GM23248 (cell line): ENCODE measurements at regions not wholly inside any gene's neighbourhood (a gene's known extent, or its start where the extent isn't known, plus 50 kb on each side); places are given as distances from the start of the nearest gene placed in this dataset.

Source experiments
- DNase-seq: peaks from one replicate; pipeline ENCODE4 v3.0.0-alpha.2; 2015
- H2AFZ ChIP-seq: fragments of 200-600 bp; sonication (generic); 2 replicates; pipeline ENCODE4 v1.6.1; 2016; ENCODE audit warnings: antibody characterized with exemption
- H3F3A ChIP-seq: fragments of 200-600 bp; sonication (generic); 2 replicates; pipeline ENCODE4 v1.6.1; 2016; ENCODE audit warnings: mild to moderate bottlenecking, antibody characterized with exemption, mixed run types; ENCODE audit not compliant: insufficient read depth
- H3K27ac ChIP-seq: fragments of 200-600 bp; sonication (generic); 2 replicates; pipeline ENCODE4 v1.5.1; 2016; ENCODE audit warnings: mild to moderate bottlenecking
- H3K27me3 ChIP-seq: fragments of 200-600 bp; sonication (generic); replicated peaks from 2 replicates; pipeline ENCODE4 v1.6.1; 2016; ENCODE audit warnings: mild to moderate bottlenecking; ENCODE audit not compliant: insufficient read depth
- H3K36me3 ChIP-seq: fragments of 200-600 bp; sonication (generic); 2 replicates; pipeline ENCODE4 v1.6.1; 2016; ENCODE audit warnings: low read depth, mild to moderate bottlenecking
- H3K4me1 ChIP-seq: fragments of 200-600 bp; sonication (generic); 2 replicates; pipeline ENCODE4 v1.6.1; 2016; ENCODE audit warnings: mild to moderate bottlenecking; ENCODE audit not compliant: insufficient read depth
- H3K4me2 ChIP-seq: fragments of 200-600 bp; sonication (generic); one replicate; pipeline ENCODE4 v1.6.1; 2016; ENCODE audit warnings: mild to moderate bottlenecking; ENCODE audit not compliant: unreplicated experiment
- H3K4me3 ChIP-seq: fragments of 200-600 bp; sonication (generic); 2 replicates; pipeline ENCODE4 v1.5.1; 2016; ENCODE audit warnings: mild to moderate bottlenecking
- H3K79me2 ChIP-seq: fragments of 200-600 bp; sonication (generic); 2 replicates; pipeline ENCODE4 v1.6.1; 2016; ENCODE audit warnings: mild to moderate bottlenecking; ENCODE audit not compliant: insufficient read depth
- H3K9ac ChIP-seq: fragments of 200-600 bp; sonication (generic); 2 replicates; pipeline ENCODE4 v1.6.1; 2016; ENCODE audit warnings: mild to moderate bottlenecking
- H3K9me2 ChIP-seq: fragments of 200-600 bp; sonication (generic); 2 replicates; pipeline ENCODE4 v1.6.1; 2016; ENCODE audit warnings: mixed run types, mild to moderate bottlenecking, moderate library complexity; ENCODE audit not compliant: insufficient read depth
- H3K9me3 ChIP-seq: fragments of 200-600 bp; sonication (generic); one replicate; pipeline ENCODE4 v1.6.1; 2017; ENCODE audit warnings: low read depth
- H4K20me1 ChIP-seq: fragments of 200-600 bp; sonication (generic); 2 replicates; pipeline ENCODE4 v1.6.0; 2016; ENCODE audit not compliant: insufficient read depth
- EZH2 ChIP-seq: fragments of 200-600 bp; sonication (generic); IDR thresholded peaks from 2 replicates; pipeline ENCODE4 v1.6.1; 2018; ENCODE audit warnings: antibody characterized with exemption, mild to moderate bottlenecking; ENCODE audit not compliant: insufficient read depth, poor library complexity, severe bottlenecking
- EZH2phosphoT487 ChIP-seq: fragments of 200-600 bp; sonication (generic); IDR thresholded peaks from 2 replicates; pipeline ENCODE4 v1.6.1; 2018; ENCODE audit warnings: antibody characterized with exemption, moderate library complexity, mild to moderate bottlenecking, low read depth; ENCODE audit not compliant: insufficient read depth
- WGBS, 2 experiments: methylation state at CpG; one replicate each; pipeline ENCODE4 v1.1.6; 2015 to 2017; ENCODE audit warnings: low lambda C conversion rate in 2 of 2, low coverage in 1 of 2; ENCODE audit errors: missing lambda C conversion rate in 2 of 2; 5-methylcytosine and 5-hydroxymethylcytosine counted together
- in situ Hi-C: fragments of 300-500 bp; cut with MboI; formaldehyde crosslinking; loops from 2 replicates; pipeline ENCODE4 v1.15.0; 2020

- Histone ChIP-seq H3K79me2 (no peaks in the 10 kb centered on the region), H3F3A (peaks cover 41% of the 10 kb centered on the region), H3K4me3 (peak overlapping the region; percentile 68), H3K9me2 (no peaks in the 10 kb centered on the region), H3K9ac (peak overlapping the region; percentile 58), H3K4me2 (peak overlapping the region; percentile 87), H3K36me3 (no peaks in the 10 kb centered on the region), H3K27me3 (no peaks in the 10 kb centered on the region), H3K27ac (peak overlapping the region; percentile 85), H3K9me3 (no peaks in the 10 kb centered on the region), H2AFZ (peak overlapping the region; percentile 77), H4K20me1 (no peaks in the 10 kb centered on the region), H3K4me1 (peaks cover 30% of the 10 kb centered on the region)
- peak; percentile 90 for DNase-seq
- WGBS, 2 experiments: 6 to 7% methylated on average over 9 of the region's 9 CpGs
- in situ Hi-C loops: no loop called here
- TF ChIP-seq EZH2: no peak
- TF ChIP-seq EZH2phosphoT487: no peak
Measured at GRCh38 chr1:171434717-171435346, 50.5 kb upstream of the PRRC2C start.
